KMS-11 (cell line): ENCODE measurements at regions not wholly inside any gene's neighbourhood (a gene's known extent, or its start where the extent isn't known, plus 50 kb on each side); places are given as distances from the start of the nearest gene placed in this dataset.

Experiments
- H2AFZ ChIP-seq: fragments of 200-600 bp; sonication (generic); 2 replicates; pipeline ENCODE4 v1.6.1; 2016; ENCODE audit warnings: antibody characterized with exemption, mixed run types, low read depth
- H3K27ac ChIP-seq: fragments of 200-600 bp; sonication (generic); 2 replicates; pipeline ENCODE4 v1.6.1; 2016; ENCODE audit warnings: mild to moderate bottlenecking, mixed run types
- H3K27me3 ChIP-seq: fragments of 200-600 bp; sonication (generic); 2 replicates; pipeline ENCODE4 v1.6.1; 2017; ENCODE audit warnings: mild to moderate bottlenecking, low read depth, mixed run types, moderate library complexity; ENCODE audit not compliant: insufficient read depth
- H3K36me3 ChIP-seq: fragments of 200-600 bp; sonication (generic); 2 replicates; pipeline ENCODE4 v1.6.1; 2017; ENCODE audit warnings: mild to moderate bottlenecking, mixed run types; ENCODE audit not compliant: insufficient read depth
- H3K4me1 ChIP-seq: fragments of 200-600 bp; sonication (generic); 2 replicates; pipeline ENCODE4 v1.6.1; 2016; ENCODE audit warnings: mild to moderate bottlenecking, low read depth, mixed run types; ENCODE audit not compliant: poor library complexity, severe bottlenecking
- H3K4me2 ChIP-seq: fragments of 200-600 bp; sonication (generic); 2 replicates; pipeline ENCODE4 v1.7.0; 2016; ENCODE audit warnings: mild to moderate bottlenecking, mixed run types
- H3K4me3 ChIP-seq: fragments of 200-600 bp; sonication (generic); IDR thresholded peaks from 2 replicates; pipeline ENCODE4 v1.6.1; 2017; ENCODE audit warnings: low read depth, low read length, mixed read lengths; ENCODE audit not compliant: insufficient read depth
- H3K79me2 ChIP-seq: fragments of 200-600 bp; sonication (generic); 2 replicates; pipeline ENCODE4 v1.6.1; 2016; ENCODE audit warnings: low read depth, mixed run types; ENCODE audit not compliant: insufficient read depth
- H3K9ac ChIP-seq: fragments of 200-600 bp; sonication (generic); 2 replicates; pipeline ENCODE4 v1.6.1; 2016; ENCODE audit warnings: mild to moderate bottlenecking, mixed run types
- H4K20me1 ChIP-seq: fragments of 200-600 bp; sonication (generic); 2 replicates; pipeline ENCODE4 v1.6.1; 2016; ENCODE audit warnings: mild to moderate bottlenecking, mixed run types; ENCODE audit not compliant: insufficient read depth
- TF ChIP-seq, protein P1 (sequence below): fragments of 200-600 bp; sonication (generic); conservative IDR thresholded peaks from 2 replicates; pipeline ENCODE4 v1.6.1; 2017; ENCODE audit warnings: low read depth, mild to moderate bottlenecking, antibody characterized with exemption, low read length, moderate library complexity, mixed read lengths

DNA sequence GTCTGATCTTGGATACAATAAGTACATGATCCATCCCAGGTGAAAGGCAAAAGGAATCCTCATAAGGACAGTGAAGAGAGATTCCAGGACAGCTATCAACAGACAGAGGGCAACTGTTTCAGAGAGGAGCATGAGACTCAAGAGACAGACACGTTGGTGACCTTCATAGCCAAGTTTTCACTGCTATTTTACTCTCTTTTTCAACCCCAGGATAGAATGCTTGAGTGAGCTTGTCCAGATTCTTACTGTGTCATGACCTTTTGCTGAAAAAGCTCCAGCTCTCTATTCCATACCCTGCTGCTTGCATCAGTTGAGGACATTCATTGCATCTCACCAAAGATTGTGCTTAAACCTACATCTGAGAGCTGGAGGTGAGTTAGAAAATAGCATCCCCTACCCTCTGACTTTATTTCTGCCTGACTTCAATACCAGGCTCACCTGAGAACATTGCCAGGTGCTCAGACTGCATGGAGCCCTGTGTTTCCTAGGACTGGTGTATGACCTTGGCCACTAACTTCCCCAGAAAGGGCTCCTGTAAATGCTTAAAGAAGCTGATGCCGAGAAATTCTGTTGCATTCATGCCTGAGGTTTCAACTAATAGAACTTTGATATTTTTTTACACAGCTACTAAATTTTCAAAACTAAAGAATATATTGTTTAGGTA is 70.4 kb upstream of the TMEM17 start:
- Histone ChIP-seq H3K9ac (no peak overlapping the region), H3K4me2 (no peak overlapping the region), H3K27ac (no peak overlapping the region), H3K27me3 (no peaks in the 10 kb centered on the region), H3K4me1 (no peaks in the 10 kb centered on the region), H2AFZ (no peak overlapping the region), H3K36me3 (no peaks in the 10 kb centered on the region), H3K79me2 (no peaks in the 10 kb centered on the region), H4K20me1 (no peaks in the 10 kb centered on the region), H3K4me3 (no peak overlapping the region)
- TF ChIP-seq, protein P1, sequence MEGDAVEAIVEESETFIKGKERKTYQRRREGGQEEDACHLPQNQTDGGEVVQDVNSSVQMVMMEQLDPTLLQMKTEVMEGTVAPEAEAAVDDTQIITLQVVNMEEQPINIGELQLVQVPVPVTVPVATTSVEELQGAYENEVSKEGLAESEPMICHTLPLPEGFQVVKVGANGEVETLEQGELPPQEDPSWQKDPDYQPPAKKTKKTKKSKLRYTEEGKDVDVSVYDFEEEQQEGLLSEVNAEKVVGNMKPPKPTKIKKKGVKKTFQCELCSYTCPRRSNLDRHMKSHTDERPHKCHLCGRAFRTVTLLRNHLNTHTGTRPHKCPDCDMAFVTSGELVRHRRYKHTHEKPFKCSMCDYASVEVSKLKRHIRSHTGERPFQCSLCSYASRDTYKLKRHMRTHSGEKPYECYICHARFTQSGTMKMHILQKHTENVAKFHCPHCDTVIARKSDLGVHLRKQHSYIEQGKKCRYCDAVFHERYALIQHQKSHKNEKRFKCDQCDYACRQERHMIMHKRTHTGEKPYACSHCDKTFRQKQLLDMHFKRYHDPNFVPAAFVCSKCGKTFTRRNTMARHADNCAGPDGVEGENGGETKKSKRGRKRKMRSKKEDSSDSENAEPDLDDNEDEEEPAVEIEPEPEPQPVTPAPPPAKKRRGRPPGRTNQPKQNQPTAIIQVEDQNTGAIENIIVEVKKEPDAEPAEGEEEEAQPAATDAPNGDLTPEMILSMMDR = no peak

DNA sequence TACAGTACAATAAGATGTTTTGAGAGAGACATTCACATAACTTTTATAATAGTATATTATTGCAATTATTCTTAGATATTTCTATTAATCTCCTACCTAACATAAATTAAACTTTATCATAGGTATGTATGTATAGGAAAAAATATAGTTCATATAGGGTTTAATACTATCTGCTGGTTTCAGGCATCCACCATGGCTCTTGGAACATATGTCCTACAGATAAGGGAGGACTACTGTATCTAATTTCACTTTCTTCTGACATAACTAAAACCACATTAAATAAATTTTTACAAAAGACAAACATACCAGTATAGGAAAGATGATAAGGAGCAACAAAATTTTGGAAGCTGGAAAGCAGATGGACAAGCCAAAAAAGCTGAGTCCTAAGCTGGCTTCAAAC is 67.9 kb upstream of the TMEM17 start:
- H3K27me3 ChIP-seq = no peaks in the 10 kb centered on the region
- TF ChIP-seq, protein P1 = no peak
- H3K4me1 ChIP-seq = no peaks in the 10 kb centered on the region
- no peak overlapping the region for H2AFZ ChIP-seq
- H3K4me3 ChIP-seq = no peak overlapping the region
- no peak overlapping the region for H3K9ac ChIP-seq
- no peak overlapping the region for H3K4me2 ChIP-seq
- H3K79me2 ChIP-seq = no peaks in the 10 kb centered on the region
- no peaks in the 10 kb centered on the region for H4K20me1 ChIP-seq
- H3K27ac ChIP-seq = no peak overlapping the region
- H3K36me3 ChIP-seq = no peaks in the 10 kb centered on the region

DNA sequence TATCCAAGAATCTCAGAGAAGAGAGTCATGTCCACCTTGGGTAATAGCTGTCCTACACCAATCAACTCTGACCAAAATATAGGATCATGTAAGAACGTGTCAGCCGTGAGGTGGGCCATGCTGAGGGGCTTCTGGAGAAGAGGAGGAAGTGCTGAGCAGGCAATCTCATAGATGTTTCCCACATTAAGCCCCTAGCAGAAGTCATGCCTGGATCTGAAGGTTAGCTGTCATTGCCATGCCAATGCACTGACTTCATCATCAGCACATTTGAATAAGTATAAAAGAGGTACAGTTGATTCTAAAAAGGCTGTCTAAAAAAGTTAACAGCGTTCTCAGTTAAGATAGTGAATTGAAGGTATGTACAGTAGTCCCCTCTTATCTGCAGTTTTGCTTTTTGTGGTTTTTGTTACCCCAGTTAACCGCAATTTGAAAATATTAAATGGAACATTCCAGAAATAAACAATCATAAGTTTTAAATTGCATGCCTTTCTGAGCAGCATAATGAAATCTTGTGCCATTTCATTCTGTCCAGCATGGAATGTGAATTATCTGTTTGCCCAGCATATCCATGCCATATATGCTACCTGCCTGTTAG is 67.2 kb upstream of the TMEM17 start:
- Histone ChIP-seq H2AFZ (no peak overlapping the region), H4K20me1 (no peaks in the 10 kb centered on the region), H3K9ac (no peak overlapping the region), H3K27me3 (no peaks in the 10 kb centered on the region), H3K36me3 (no peaks in the 10 kb centered on the region), H3K79me2 (no peaks in the 10 kb centered on the region), H3K27ac (no peak overlapping the region), H3K4me1 (no peaks in the 10 kb centered on the region), H3K4me3 (no peak overlapping the region), H3K4me2 (no peak overlapping the region)
- TF ChIP-seq, protein P1 = no peak

DNA sequence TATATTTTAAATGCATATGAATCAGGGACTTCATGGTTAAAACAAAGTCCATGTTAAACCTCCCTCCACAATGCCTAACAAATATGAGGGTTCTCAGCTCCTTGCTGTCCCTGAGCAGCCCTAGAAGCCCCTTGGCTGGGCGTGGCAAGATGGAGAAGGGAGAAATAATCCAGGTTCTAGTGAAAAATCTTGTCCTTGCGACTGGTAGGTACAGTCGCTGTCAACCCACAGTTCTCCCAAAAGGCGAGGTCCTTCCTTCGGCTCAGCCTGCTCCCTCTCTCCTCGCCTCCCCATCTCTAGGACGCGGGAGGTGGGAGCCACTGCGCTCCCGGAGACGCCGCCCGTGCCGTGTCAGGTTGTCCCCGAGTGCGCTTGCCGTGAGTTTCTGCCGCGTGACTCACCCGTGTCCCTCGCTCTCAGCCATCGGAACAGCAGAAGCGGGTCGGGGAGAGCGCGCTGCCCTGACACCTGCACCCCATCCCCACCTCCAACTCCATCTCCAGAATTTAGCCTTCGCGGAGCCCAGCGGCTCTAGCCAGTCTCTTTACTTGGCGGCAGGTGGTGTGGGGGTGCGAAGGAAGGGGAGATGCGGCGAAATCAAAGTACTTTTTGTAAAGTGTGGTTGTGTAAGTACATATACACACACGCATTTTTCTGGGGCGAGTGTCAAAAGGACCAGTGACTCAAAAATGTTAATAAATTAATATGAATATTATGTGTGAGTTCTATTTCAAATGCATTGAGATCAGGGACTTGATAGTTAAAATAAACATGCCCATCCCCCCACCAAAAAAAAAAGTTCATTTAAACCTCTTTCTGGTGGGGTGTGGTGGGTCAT is 65.1 kb upstream of the TMEM17 start:
- Histone ChIP-seq H4K20me1 (no peaks in the 10 kb centered on the region), H3K27me3 (no peaks in the 10 kb centered on the region), H3K4me3 (no peak overlapping the region), H3K27ac (no peak overlapping the region), H3K4me2 (no peak overlapping the region), H3K36me3 (no peaks in the 10 kb centered on the region), H3K4me1 (no peaks in the 10 kb centered on the region), H2AFZ (no peak overlapping the region), H3K79me2 (no peaks in the 10 kb centered on the region), H3K9ac (no peak overlapping the region)
- TF ChIP-seq, protein P1 = no peak
